GM21529 (cell line): ENCODE measurements at regions not wholly inside any gene's neighbourhood (a gene's known extent, or its start where the extent isn't known, plus 50 kb on each side); places are given as distances from the start of the nearest gene placed in this dataset.

Source experiments
- ATAC-seq: cut with Tn5 transposase; IDR thresholded peaks from one replicate; pipeline ENCODE4 v1.9.1; 2021; ENCODE audit not compliant: unreplicated experiment

DNA sequence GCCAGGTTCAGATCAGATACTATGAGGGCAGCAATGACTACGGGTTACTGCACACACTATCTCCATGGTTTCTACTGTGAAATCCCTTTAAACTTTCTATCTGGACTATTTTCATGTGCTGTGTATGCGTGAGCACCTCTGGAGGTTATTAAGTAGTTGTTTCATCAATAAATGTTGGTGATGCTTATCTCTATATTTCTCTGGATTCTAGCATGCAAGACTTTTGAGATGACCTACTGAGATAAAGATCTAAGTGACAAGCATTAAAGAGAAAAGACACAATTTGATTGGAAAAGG, 194.0 kb downstream of the NRIP1 start:
- peak; percentile 17 for ATAC-seq

- ATAC-seq = peak; percentile 62
Measured at GRCh38 chr21:14869984-14870852, 194.6 kb downstream of the NRIP1 start.

DNA sequence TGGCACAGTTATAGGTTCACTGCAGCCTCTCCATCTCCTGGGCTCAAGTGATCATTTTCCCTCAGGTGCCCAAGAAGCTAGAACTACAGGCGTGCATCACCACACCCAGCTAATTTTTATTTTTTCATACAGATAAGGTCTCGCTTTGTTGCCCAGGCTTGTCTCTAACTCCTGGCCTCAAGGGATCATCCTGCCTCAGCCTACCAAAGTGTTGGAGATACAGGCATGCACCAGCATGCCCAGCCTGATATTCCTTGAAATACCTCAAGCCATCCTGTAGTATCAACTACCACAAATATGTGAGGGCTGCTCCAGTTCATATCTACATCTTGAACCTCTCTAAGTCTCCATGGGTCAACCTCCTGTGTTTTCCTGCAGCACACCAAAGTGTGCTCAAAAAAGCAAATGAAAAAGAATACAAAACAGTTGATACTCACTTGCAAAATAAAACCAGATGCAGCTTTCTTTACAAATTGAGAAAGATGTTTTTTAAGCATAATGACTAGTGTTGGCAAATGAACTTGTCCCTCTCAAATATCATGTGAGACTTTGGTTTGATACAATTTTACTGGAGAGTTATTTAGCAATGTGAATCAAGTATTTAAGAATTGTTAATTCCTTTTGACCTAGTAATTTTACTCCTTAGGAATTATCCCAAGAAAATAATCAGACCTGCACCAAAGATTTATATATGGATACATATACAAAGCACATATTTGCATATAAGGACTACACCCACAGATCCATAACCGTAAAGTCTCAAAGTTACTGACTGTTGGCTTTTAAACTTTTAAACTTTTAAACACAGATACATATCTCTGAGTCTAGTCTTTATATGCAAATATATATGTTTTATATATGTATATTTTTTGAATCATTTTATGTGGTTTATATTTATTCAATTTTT, 197.7 kb downstream of the NRIP1 start:
- ATAC-seq = no peak

GRCh38 chr21:14864211-14865021, 200.4 kb downstream of the NRIP1 start:
- peak; percentile 63 for ATAC-seq

- ATAC-seq = no peak
Measured at GRCh38 chr21:14863745-14864210, 201.0 kb downstream of the NRIP1 start.

GRCh38 chr21:14862794-14863720, 201.7 kb downstream of the NRIP1 start:
- ATAC-seq = no peak

DNA sequence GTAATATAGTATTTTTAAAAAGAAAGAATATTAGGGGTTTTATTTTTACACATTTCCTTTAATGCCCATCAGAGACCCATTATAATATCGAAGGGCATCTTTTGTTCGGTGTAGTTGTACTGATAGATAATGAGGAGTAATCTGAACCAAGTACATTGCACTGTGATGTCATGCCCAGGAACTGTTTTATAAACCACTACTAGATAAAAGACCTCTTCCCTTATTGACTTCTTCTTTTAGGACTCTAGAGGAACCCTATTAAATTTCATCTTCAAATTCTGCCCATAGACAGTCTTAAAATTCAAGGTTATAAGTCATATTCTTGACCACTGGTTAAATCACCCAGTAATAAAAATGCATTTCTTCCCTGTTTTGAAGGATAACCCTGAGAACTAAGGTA, 206.5 kb downstream of the NRIP1 start:
- no peak for ATAC-seq

DNA sequence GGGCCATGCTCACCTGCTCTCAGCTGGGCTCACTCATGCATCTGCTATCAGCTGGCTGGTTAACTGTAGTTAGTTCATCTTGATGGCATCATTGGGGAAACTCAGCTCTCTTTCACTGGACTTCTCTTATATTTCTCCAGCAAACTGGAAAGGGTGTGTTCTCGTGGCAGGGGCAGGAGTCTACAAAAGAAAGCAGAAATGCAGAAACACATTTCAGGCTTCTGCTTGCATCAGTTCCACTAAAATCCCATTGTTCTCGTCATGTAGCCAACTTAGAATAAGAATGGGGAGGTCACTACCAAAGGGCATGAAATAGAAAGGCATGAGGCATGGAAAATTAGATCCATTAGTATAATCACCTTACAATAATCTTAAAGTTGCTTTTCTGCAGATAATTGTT, 207.3 kb downstream of the NRIP1 start:
- ATAC-seq = no peak

DNA sequence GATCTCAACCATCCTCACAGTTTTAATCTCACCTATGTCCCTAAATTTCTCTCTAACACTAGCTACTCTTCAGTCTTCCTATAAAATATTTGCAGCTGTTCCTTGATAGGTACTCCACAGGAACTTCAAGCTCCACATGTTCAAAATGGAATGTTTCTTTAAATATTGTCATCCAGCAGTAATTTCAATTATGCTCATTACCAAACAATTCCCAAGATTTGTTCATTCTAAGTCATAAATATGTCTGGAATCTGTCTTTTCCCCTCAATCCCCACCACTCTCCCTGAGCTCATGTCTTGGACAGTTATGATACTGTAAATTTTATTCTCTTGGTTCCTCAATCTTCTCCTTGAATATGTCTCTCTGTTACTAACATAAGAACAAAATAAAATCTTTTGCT, 214.4 kb downstream of the NRIP1 start:
- ATAC-seq = no peak

- no peak for ATAC-seq
Measured at GRCh38 chr21:14846621-14847020, 218.2 kb downstream of the NRIP1 start.

GRCh38 chr21:14844001-14844400, 220.8 kb downstream of the NRIP1 start:
- ATAC-seq = no peak

GRCh38 chr21:14842601-14843000, 222.2 kb downstream of the NRIP1 start:
- ATAC-seq = no peak

GRCh38 chr21:14841511-14842472, 223.0 kb downstream of the NRIP1 start:
- no peak for ATAC-seq

DNA sequence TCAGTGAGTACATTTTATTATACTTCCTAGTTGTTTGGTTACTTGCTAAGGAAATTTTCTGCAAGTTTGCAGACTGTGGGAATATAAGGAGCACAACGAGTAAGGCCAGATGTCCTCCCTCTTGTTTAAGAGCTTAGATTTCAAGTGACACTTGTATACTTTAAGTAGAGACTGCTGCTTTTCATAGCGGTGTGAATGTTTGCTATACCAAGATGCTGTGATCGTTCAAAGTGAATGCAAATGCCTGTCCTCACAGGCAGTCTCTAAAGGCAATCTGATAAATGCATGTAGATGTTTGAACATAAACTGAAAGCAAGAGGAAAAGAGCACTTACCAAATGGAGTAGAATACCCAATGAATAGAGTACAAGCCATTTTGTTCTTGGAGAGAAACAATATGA, 226.4 kb downstream of the NRIP1 start:
- no peak for ATAC-seq

DNA sequence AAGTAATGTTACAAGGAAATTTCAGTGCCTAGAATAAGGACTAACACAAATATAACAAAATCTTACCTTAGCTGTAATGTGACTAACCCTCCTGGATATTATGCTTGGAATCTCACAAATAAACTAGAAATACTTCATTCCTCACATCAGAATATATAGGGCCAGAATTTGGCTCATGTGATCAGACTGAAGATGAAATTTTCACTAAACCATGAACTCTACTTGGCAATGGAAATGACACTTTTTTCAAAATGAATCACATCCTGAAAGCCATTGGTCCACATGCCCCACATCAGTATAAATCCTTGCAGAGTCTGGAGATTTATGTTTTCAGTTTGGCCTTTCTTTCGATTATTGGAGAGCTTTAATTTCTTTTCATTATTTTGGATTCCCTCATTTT, 227.8 kb downstream of the NRIP1 start:
- no peak for ATAC-seq

- no peak for ATAC-seq
Measured at GRCh38 chr21:14833666-14834351, 231.0 kb downstream of the NRIP1 start.

GRCh38 chr21:14833241-14833640, 231.6 kb downstream of the NRIP1 start:
- no peak for ATAC-seq

GRCh38 chr21:14830307-14830706, 234.5 kb downstream of the NRIP1 start:
- no peak for ATAC-seq
